GM12865 (cell line): ENCODE measurements at regions not wholly inside any gene's neighbourhood (a gene's known extent, or its start where the extent isn't known, plus 50 kb on each side); places are given as distances from the start of the nearest gene placed in this dataset.

ENCODE experiments used
- DNase-seq: peaks from one replicate; pipeline ENCODE4 v3.0.0; 2010; ENCODE audit warnings: low read depth
- H3K4me3 ChIP-seq: 2 replicates; pipeline ENCODE4 v1.5.1; 2011; ENCODE audit warnings: mild to moderate bottlenecking, low read depth, low read length, control low read depth
- TF ChIP-seq, protein P1 (sequence below): IDR thresholded peaks from 2 replicates; pipeline ENCODE4 v1.5.1; 2011; ENCODE audit warnings: low read length, control low read depth, low read depth, inconsistent platforms; ENCODE audit not compliant: insufficient read depth; ENCODE audit errors: missing control alignments

DNA sequence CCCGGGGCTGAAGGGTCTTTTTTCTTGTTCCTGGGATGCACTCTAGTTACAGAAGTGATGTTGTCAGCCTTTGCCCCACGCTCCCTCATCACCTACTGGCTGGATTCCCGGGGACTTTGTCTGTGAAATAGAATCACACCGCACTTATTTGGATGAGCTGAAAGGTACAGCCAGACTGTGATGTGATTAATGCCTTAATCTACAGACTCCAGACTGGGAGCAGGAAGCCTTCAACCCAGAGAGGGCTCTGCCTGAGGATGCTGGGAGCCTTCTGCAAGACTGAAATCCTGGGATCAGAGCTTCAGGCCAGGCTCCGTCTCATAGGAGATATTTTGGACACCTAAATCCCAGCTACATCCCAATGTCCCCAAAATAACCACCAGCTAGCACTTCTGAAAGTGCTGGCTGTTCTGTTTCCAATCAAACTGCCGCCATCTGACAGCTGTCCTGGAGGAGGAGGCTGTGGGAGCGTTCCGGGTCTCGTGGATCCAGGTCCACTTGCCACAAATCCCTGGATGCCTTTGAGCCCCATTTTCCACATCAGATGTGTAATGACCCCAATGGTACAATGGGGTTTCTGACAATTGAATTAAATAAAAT, 688.5 kb downstream of the TBC1D22A start:
- TF ChIP-seq, protein P1, sequence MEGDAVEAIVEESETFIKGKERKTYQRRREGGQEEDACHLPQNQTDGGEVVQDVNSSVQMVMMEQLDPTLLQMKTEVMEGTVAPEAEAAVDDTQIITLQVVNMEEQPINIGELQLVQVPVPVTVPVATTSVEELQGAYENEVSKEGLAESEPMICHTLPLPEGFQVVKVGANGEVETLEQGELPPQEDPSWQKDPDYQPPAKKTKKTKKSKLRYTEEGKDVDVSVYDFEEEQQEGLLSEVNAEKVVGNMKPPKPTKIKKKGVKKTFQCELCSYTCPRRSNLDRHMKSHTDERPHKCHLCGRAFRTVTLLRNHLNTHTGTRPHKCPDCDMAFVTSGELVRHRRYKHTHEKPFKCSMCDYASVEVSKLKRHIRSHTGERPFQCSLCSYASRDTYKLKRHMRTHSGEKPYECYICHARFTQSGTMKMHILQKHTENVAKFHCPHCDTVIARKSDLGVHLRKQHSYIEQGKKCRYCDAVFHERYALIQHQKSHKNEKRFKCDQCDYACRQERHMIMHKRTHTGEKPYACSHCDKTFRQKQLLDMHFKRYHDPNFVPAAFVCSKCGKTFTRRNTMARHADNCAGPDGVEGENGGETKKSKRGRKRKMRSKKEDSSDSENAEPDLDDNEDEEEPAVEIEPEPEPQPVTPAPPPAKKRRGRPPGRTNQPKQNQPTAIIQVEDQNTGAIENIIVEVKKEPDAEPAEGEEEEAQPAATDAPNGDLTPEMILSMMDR = no peak
- DNase-seq = no peak

DNA sequence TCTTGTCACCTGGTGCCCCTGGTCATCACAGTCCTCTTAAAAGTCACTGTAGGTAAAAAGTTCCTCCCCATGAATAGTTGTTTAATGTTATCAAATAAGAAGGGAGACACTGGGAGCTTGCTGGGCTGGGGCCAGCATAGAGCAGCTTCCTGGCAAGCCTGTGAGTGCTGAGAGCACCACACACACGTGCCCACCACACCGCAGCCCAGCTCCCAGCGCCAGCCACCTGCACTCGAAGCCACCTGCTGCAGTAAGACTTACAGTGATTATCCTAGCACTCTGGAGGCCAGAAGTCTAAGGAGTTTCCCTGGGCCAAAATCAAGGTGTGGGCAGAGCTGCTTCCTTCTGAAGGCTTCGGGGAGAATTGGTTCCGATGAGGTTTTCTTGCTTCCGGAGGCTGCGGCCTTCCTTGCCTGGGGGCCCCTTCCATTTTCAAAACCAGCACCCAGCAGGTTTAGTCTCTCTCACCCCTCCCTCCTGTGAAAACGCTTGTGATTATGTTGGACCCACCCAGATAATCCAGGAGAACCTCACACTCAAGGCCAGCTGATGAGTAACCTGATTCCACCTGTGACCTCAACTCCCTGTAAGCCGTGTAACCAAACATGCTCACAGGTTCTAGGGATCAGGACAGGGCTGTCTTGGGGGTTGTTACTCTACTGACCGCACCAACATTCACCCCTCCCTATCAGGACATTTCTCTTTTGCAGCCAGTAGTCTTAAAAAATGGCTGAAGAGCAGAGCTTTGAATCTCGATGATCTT, 687.2 kb downstream of the TBC1D22A start:
- TF ChIP-seq, protein P1 = no peak
- DNase-seq = no peak
- no peak overlapping the region for H3K4me3 ChIP-seq

More for the DNA sequence above, 688.5 kb downstream of the TBC1D22A start:
- H3K4me3 ChIP-seq = no peak overlapping the region

DNA sequence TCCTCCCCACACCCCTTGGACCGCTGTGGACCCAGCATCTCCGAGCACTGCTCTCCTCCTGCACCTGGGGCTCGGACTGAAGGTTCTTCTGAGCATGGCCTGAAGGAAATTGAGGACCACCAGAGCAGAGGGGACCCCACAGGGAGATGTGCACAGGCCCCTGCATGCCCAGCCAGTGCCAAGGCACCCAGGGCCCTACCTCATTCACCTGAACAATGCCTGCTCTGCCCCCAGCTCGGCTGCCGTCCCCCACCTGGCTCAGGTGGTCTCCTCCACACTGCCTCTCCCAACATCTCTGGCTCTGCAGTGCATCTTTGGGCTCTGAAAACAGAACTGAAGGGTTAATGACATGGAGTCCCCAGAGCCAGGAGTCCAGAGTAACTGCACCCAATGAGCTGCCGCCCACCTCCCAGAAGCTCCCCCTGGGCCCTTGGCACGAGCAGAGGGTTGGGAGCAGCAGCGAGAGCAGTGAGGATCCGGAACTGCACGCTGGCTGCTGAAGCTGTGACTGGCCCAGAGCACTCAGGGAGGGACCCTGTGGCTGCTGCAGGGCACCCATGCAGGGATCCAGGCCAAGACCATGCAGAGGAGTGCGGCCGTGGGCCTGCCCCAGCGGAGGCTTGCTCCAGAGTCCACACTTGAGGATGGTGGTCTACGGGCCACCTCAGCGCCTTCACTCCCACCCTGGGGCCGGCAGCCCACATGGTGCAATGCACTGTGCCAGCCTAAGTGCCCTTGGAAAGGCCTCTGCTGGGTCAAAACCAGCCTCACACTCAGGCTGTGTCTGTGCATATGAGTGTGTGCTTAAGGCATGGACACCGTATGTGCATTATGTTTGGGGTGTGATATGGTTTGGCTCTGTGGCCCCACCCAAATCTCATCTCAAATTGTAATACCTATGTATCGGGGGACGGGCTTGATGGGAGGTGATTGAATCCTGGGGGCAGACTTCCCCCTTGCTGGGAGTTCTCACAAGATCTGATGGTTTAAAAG, 686.1 kb downstream of the TBC1D22A start:
- no peak overlapping the region for H3K4me3 ChIP-seq
- TF ChIP-seq, protein P1 = no peak
- DNase-seq = no peak

DNA sequence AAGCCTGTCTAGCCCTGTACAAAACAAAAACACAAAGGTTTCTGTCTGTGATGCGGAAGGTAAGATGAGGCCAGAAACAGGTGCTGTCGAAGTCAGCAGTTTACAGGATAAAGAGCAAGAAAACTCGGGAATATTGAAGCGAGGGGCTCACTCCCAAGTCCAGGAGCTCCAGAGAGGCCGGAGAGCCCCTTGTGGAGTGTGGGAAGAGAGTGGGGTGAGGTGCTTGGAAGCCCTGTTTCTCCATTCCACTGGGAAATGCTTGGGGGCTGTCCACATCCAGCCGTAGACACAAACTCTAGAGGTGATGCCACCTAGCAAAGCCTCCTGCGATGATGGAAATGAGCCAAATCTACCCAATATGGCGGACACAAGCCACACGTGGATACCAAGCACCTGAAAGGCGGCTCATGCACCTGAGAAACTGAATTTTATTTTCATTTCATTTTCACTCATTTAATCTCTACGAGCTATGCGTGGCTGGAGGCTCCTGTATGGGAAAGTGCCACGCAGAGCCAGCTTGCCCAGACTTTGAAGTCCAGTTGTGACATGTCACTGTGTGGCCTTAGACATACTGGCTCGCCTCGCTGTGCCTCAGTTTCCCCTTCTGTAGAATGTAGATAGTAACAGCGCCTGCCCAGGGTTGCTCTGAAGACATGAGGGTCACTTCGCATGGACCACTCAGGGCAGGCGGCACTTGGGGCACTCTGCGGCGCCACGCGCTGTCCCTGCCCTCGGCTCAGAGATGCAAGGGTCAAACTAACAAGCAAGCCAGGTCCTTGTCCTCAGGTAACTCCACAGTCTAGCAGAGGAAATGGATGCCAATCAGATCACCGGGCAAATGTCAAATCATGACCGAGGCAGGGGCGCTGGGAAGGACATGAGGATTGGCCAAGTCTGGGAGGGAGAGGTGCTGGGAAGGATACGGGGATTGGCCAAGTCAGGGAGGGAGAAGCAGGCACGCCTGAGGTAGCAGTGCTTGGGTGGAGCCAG, 684.7 kb downstream of the TBC1D22A start:
- no peak overlapping the region for H3K4me3 ChIP-seq
- no peak for DNase-seq
- TF ChIP-seq, protein P1 = no peak

DNA sequence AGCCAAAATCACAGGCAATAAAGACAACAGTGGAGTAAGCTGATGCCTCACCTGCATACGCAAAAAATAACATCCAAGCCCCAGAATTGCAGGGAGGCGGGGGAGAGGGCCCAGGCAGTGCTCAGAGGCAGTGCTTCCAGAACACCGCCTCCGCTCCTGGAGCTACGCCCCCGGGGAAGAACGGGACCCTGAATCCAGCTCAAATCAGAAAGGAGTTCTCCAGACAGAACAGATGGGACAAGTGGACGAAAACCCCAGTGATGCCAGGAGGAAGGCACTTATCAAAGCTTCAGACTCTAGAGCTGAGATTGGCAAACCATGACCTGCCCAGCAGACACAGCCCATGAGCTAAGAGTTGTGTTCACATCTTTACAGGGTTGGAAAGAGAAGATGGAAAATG, 683.9 kb downstream of the TBC1D22A start:
- no peak for DNase-seq
- TF ChIP-seq, protein P1 = no peak
- no peak overlapping the region for H3K4me3 ChIP-seq
